ENCODE measurements at regions not wholly inside any gene's neighbourhood (a gene's known extent, or its start where the extent isn't known, plus 50 kb on each side); places are given as distances from the start of the nearest gene placed in this dataset.
"Not testable (repeated sequence)": the region's sequence is repeated elsewhere in the genome, so short reads cannot be mapped to it uniquely, and the experiment has no call there.

GRCh38 chr6:144416773-144417172, 131.6 kb downstream of the UTRN start:
- in situ Hi-C loops (cut with HindIII; ENCODE audit: low sequenced_read_pairs): no loop called here

GRCh38 chr6:144417681-144418080, 132.5 kb downstream of the UTRN start:
- no peak for DNase-seq (ENCODE audit: low spot score)
- in situ Hi-C loops (cut with HindIII; ENCODE audit: low sequenced_read_pairs): no loop called here

More at GRCh38 chr6:144416773-144417172, 131.6 kb downstream of the UTRN start:
- no peak for DNase-seq (ENCODE audit: low spot score)

GRCh38 chr6:144418959-144419545, 133.9 kb downstream of the UTRN start:
- in situ Hi-C loops (cut with HindIII; ENCODE audit: low sequenced_read_pairs): no loop called here
- no peak for DNase-seq (ENCODE audit: low spot score)

- in situ Hi-C loops (cut with HindIII; ENCODE audit: low sequenced_read_pairs): no loop called here
- no peak for DNase-seq (ENCODE audit: low spot score)
Measured at GRCh38 chr6:144423167-144423566, 138.0 kb downstream of the UTRN start.

- in situ Hi-C loops (cut with HindIII; ENCODE audit: low sequenced_read_pairs): no loop called here
- no peak for DNase-seq (ENCODE audit: low spot score)
Measured at GRCh38 chr6:144429753-144430152, 144.6 kb downstream of the UTRN start.

- DNase-seq (ENCODE audit: low spot score); in situ Hi-C loops (cut with HindIII; ENCODE audit: low sequenced_read_pairs): not testable (repeated sequence)
Measured at GRCh38 chr6:144433446-144433845, 148.3 kb downstream of the UTRN start.

GRCh38 chr6:144434308-144434990, 149.3 kb downstream of the UTRN start:
- in situ Hi-C loops (cut with HindIII; ENCODE audit: low sequenced_read_pairs): no loop called here
- no peak for DNase-seq (ENCODE audit: low spot score)

- in situ Hi-C loops (cut with HindIII; ENCODE audit: low sequenced_read_pairs): no loop called here
- no peak for DNase-seq (ENCODE audit: low spot score)
Measured at GRCh38 chr6:144435602-144436426, 150.7 kb downstream of the UTRN start.

- in situ Hi-C loops (cut with HindIII; ENCODE audit: low sequenced_read_pairs): no loop called here
- DNase-seq (ENCODE audit: low spot score): no peak
Measured at GRCh38 chr6:144437105-144437504, 152.0 kb downstream of the UTRN start.

- in situ Hi-C loops (cut with HindIII; ENCODE audit: low sequenced_read_pairs): no loop called here
- no peak for DNase-seq (ENCODE audit: low spot score)
Measured at GRCh38 chr6:144438103-144438502, 153.0 kb downstream of the UTRN start.

- in situ Hi-C loops (cut with HindIII; ENCODE audit: low sequenced_read_pairs): no loop called here
- no peak for DNase-seq (ENCODE audit: low spot score)
Measured at GRCh38 chr6:144439016-144439415, 153.9 kb downstream of the UTRN start.

GRCh38 chr6:144441801-144442200, 156.7 kb downstream of the UTRN start:
- in situ Hi-C loops (cut with HindIII; ENCODE audit: low sequenced_read_pairs); DNase-seq (ENCODE audit: low spot score): not testable (repeated sequence)

GRCh38 chr6:144443157-144443556, 158.0 kb downstream of the UTRN start:
- no peak for DNase-seq (ENCODE audit: low spot score)
- in situ Hi-C loops (cut with HindIII; ENCODE audit: low sequenced_read_pairs): no loop called here

GRCh38 chr6:144447472-144447871, 162.3 kb downstream of the UTRN start:
- no peak for DNase-seq (ENCODE audit: low spot score)
- in situ Hi-C loops (cut with HindIII; ENCODE audit: low sequenced_read_pairs): no loop called here

- in situ Hi-C loops (cut with HindIII; ENCODE audit: low sequenced_read_pairs): no loop called here
- no peak for DNase-seq (ENCODE audit: low spot score)
Measured at GRCh38 chr6:144449218-144449617, 164.1 kb downstream of the UTRN start.

- in situ Hi-C loops (cut with HindIII; ENCODE audit: low sequenced_read_pairs): no loop called here
- no peak for DNase-seq (ENCODE audit: low spot score)
Measured at GRCh38 chr6:144449911-144450597, 164.9 kb downstream of the UTRN start.

GRCh38 chr6:144460327-144461095, 175.4 kb downstream of the UTRN start:
- in situ Hi-C loops (cut with HindIII; ENCODE audit: low sequenced_read_pairs): no loop called here
- no peak for DNase-seq (ENCODE audit: low spot score)

- no peak for DNase-seq (ENCODE audit: low spot score)
- in situ Hi-C loops (cut with HindIII; ENCODE audit: low sequenced_read_pairs): no loop called here
Measured at GRCh38 chr6:144462058-144462457, 176.9 kb downstream of the UTRN start.

GRCh38 chr6:144466716-144467115, 181.6 kb downstream of the UTRN start:
- no peak for DNase-seq (ENCODE audit: low spot score)

More at GRCh38 chr6:144466716-144467115, 181.6 kb downstream of the UTRN start:
- in situ Hi-C loops (cut with HindIII; ENCODE audit: low sequenced_read_pairs): no loop called here
